GM18907 (cell line): ENCODE measurements at regions not wholly inside any gene's neighbourhood (a gene's known extent, or its start where the extent isn't known, plus 50 kb on each side); places are given as distances from the start of the nearest gene placed in this dataset.

Experiments
- ATAC-seq: cut with Tn5 transposase; IDR thresholded peaks from one replicate; pipeline ENCODE4 v1.9.1; 2021; ENCODE audit warnings: mild to moderate bottlenecking, moderate library complexity; ENCODE audit not compliant: unreplicated experiment

DNA sequence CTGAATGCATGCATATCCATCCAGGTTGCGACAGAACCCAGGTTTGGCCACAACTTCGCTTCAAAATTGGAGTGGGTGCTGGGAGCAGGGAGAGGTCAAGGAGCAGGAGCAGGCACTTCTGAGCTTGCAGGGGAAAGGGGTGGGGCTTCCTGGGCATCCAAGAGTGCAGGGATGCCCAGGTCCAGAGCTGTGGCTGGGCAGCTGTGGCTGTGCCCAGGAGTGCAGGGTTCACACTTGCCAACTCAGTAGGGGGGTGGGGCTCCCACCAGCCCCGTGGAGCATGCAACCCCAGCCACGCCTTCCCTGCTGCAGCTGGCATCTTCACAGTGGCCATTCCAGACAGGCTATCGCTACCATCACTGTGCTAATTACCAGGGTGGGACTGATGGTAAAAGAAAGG lies 115.3 kb upstream of the MTNR1B start:
- ATAC-seq: no peak

- no peak for ATAC-seq
These were observed 114.5 kb upstream of the MTNR1B start for GRCh38 chr11:92854952-92855351.

DNA sequence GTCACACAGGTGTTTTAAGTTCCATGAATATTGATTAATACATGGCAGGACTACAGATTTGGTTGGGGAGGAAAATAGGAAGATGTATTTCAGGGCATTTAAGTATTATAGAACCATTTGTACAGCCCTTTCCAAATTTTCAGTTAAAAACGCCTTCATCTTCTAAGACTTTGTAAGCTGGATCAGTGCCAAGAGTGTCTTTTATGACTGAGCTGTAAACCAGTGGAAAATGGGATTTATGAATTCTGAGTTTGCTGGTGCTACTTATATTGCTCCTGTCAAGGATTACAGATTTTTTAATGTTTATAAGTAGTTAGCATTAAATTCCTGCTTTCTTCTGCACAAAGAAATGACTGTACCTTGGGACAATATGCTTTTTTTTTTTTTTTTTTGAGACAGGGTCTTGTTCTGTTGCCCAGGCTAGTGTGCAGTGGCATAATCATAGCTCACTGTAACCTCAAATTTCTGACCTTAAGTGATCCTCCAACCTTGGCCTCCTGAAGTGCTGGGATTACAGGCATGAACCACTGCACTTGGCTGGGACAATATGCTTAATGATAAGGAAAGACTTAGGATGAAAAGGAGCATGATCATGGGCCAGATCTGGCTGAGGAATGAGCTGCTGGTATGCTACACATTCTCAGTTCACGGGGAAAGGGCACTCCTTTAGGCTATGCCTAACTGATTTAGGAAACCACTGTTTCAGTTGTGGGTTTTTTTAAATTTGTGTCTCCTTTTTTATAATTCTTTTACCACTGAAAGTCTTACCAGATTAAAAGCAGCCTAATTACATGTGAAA lies 113.6 kb upstream of the MTNR1B start:
- no peak for ATAC-seq

DNA sequence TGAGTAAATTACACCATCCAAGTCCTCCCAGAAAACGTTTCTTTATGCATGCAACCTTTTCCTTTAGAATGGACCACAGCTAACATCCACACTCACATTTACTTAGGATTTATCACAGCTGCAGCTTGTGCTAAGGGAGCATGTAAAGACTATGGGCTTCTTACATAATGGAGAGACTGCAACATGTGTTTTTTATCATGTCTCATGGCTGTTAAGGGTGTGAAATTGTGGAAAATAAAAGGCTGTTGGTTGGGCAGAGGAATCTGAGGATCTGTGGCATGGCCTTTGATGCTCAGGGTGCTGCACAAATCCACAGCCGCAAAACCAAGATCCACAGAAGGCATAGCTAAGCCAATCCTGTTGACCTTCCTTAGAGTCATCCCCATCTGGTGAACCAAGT lies 112.0 kb upstream of the MTNR1B start:
- no peak for ATAC-seq

DNA sequence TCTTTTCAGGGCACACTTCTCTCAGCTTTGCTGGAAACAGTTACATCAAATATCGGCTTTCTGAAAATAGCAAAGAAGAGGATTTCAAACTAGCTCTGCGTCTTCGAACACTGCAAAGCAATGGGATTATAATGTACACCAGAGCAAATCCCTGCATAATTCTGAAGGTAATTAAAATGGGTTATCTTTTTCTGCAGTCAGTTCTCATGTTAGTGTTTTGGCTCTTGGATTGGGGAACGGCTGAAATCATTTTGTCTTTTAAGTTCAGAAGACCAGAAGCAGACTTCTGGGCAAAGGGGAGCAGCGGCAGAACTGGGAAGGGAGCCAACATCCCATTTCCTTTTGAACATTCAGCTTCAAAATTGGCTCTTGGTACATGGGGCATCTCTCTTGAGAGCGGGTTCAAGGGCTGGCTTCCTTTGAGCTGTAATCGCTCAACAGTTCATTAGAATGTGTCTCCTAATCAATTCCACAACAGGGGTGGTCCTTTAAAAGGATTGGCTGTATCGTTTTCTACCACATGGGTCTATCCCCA lies 110.2 kb upstream of the MTNR1B start:
- ATAC-seq: no peak

- ATAC-seq: no peak
These were observed 107.8 kb upstream of the MTNR1B start for GRCh38 chr11:92861634-92862033.

GRCh38 chr11:92865352-92865751 lies 104.1 kb upstream of the MTNR1B start:
- ATAC-seq: no peak

GRCh38 chr11:92866679-92867282 lies 102.7 kb upstream of the MTNR1B start:
- ATAC-seq: no peak

DNA sequence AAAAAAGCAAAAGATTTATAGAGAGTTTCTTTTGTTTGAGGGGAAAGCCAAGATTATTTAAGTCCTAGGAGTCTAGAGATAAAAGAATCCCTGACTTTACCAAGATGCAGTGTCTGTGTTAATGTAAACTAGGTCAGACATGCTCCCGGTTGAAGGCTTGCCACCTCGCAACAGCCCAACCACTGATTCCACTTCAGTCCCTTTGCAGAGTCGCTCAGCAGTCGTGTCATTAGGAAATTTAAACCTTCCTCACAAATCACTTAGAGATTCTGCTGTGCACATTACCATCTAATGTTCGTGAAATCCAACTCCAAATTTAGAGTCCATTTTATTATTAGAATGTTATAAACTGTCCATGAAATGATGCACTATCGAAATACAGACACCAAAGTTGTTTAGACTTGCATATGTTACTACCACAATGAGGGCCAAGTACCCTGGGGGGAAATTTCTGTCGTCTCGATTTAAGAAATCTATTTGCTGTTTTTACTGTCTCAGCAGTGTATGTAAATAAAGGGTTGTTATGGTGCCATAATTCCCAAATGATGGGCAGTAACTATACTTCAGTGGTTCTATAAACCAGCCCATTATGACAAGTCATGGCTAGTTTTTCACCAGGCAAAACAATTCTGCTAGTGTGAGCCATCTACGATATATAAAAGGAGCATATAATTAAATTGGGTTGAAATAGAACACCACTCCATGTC lies 101.4 kb upstream of the MTNR1B start:
- no peak for ATAC-seq

DNA sequence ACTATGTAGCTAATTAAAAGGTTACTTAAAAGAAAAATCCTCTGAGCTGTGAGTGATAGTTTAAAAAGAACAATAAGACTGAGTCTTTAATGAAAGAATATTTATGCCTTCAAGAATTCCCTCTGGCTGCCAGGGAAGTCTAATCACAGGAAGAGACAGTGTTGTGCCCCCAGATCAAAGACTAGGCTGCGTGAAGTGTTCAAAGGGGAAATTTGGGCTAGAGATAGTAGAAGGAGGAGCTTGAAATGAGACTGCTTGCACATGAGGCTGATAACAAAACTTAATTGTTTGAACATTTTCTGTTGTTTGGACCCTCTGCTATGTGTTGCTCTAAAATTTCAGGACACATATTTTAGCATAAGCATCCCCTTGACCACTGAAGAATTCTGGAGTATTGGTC lies 99.7 kb upstream of the MTNR1B start:
- no peak for ATAC-seq

DNA sequence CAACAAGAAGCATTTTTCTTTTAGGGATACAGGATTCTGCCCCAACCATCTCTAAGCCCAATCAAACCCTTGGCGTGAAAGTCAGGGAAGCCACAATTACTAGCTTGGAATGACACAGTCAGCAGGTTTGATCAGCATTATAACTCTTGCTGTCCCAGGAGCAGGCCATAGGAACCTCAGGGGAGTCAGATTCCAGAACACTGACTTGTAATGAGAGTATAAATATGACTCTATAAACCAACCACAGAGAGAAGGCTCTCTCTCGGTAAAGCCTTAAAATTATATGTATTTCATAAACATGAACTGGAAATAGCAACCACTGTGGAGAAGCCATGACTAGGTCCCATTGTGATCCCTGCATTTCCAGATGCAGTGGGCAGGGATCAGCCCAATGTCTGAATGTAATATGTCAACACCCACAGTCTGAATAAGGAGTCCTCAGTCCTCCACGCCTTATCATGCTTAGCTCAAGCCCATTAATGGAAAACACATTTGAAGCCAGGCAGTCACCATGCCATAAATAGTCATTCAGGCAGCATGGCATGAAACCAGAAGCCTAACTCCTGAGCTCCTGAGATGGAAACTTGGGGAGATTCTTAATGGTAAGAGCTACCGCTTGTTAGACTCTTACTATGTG lies 99.1 kb upstream of the MTNR1B start:
- ATAC-seq: no peak

GRCh38 chr11:92873551-92873950 lies 95.9 kb upstream of the MTNR1B start:
- no peak for ATAC-seq

DNA sequence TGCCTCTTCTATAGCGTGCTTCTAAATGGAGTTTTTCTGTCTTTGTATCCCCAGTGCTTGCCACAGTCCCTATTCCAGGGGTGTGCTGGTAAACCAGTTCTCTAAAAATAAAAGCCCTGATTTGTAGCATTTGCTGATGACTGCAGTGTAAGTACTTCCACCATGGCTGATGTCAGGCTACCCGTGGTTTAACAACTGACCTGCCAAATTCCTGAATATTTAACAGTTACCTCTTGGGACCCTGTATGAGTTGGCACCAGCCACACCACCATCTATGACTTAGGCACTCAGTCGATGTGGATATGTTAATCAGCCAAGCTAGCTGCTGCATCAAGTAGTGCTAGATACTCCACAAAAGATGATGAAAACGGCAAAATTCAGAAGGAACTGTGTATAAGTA lies 94.0 kb upstream of the MTNR1B start:
- no peak for ATAC-seq

- ATAC-seq: no peak
These were observed 90.4 kb upstream of the MTNR1B start for GRCh38 chr11:92879086-92879485.

DNA sequence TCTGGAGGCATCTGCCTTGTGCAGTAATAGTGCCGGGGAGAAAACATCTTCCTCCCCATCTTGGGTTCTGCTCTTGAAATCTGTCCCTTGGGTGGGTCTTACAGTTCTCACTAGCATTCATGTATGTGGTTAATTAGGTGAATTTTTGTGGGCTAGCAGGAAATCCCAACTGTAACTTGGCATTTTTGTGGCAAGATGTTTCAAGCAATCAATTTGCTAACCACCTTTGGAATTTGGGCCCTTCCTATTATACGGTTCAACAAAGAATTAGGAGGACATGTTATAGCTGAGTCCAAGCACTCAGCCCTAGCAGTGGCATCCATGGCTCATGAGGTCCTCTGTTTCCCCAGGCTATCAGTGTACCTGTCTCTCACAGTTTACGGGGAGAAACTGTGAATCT lies 89.1 kb upstream of the MTNR1B start:
- ATAC-seq: no peak

DNA sequence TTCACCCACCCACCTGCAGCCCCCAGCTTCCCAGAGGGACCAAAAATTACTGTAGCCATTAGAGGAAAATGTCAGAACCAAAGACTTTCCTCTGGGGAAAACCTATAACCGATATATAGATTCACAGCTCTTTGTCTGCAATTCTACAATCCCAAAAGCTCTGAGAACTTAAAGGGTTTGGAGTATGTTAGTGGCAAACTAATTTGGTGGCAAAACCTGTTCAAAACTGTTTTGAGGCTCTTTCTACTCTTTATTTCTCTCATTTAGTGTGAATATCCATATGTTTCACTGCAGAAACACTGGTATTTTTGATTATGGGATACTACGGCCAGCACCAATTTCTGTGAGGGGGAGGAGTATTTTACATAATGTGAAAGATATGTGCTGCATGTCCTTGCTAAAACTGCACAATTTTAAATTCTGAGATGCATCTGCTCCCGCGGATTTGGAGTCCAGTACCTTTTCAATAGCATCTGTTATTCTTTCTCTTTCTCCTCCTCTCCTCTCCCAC lies 87.5 kb upstream of the MTNR1B start:
- ATAC-seq: no peak

DNA sequence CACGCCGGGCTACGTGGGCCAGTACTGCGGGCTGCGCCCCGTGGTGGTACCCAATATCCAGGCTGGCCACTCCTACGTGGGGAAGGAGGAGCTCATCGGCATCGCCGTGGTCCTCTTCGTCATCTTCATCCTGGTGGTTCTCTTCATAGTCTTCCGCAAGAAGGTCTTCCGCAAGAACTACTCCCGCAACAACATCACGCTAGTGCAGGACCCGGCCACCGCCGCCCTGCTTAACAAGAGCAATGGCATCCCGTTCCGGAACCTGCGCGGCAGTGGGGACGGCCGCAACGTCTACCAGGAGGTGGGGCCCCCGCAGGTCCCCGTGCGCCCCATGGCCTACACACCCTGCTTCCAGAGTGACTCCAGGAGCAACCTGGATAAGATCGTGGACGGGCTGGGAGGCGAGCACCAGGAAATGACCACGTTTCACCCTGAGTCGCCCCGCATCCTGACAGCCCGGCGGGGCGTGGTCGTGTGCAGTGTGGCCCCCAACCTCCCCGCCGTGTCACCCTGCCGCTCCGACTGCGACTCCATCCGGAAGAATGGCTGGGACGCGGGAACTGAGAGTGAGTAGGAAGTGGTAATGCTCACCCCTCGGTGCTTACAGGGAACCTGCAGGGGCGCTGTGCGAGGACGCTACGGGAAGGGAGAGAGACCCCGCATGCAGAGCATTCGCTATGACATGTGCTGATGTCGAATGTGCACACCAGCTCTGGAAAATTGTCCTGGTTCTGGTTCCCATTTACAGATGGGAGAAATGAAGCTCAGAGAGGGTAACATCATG lies 86.4 kb upstream of the MTNR1B start:
- no peak for ATAC-seq

DNA sequence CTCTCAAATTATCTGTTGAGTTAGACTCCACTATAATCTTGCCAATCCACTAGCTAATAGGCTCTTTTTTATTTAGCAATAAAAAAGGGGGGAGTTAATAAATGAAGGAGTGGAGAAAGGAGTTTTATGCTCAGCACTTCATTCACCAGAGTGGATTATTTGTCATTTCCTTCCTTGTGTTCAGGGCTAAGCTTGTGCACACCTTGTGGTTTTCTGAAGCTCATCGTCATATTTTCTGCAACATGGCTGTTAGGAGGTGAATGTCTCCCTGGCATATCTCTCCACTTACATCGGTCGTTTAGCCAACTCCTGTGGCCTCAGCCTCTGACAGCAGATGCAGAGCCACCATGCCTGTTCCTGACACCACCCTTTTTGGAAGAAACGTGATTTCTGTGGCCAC lies 83.9 kb upstream of the MTNR1B start:
- no peak for ATAC-seq

GRCh38 chr11:92886243-92886905 lies 83.1 kb upstream of the MTNR1B start:
- peak; percentile 75 for ATAC-seq

DNA sequence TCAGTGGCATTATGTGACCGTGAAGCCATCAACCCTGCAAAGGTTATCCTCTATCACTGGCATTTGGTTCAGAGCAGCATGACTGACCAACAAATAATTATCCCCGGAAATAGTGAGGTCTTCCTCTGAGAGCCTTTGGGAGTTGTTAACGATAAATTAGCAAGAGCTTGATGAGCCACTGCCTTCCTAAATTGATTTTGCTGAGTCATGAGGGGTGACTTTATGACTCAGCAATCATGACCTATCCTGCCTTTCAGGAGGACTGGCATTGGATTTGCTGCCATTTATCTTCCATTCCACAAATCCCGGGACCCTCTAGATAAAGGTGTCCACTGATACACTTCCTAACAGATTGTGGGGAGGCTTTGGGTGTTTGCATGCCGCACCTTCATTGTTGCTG lies 80.8 kb upstream of the MTNR1B start:
- no peak for ATAC-seq
